ENCODE measurements at regions not wholly inside any gene's neighbourhood (a gene's known extent, or its start where the extent isn't known, plus 50 kb on each side); places are given as distances from the start of the nearest gene placed in this dataset.

DNA sequence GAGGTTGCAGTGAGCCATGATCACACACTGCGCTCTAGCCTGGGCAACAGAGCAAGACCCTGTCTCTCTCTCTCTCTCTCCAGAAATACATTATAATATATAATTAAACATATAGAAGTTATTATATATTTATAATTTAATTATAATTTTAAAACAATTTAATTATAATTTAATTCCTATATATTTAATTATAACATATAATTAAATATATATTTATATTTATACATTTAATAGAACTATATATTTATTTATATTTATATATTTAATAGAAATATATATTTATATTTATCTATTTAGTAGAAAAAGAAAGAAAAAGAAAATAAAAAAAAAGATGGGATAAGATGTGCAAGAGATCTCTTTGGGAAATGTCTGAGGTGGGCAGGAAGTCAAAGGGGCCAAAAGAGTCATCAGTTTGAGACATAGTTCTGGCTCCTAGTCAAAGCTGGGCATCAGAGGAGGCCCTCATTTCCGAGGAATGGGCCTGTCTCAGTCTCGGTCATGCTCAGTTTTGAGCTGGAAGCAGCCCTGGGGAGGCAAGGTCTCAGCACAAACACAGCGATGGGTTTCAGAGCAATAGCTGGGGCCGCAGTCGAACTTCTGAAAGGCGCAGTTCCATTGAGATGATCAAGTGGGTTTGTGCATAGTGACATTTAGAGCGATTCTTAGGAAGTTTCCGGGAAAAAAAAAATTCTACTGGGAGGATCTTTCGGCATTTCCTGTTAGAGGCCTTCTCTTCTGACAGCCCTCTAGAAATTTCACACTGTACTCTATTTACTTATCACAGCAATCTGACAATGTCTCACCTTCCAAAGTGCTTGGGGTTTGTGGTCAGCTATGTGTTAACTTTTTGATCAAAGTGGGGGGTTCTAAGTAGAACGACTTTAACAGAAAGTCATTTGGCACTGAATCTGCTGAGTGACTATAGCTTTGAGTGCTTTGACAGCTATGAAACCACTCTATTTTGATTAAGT lies 58.7 kb upstream of the GZMB start:
- peak; percentile 75 for DNase-seq

DNA sequence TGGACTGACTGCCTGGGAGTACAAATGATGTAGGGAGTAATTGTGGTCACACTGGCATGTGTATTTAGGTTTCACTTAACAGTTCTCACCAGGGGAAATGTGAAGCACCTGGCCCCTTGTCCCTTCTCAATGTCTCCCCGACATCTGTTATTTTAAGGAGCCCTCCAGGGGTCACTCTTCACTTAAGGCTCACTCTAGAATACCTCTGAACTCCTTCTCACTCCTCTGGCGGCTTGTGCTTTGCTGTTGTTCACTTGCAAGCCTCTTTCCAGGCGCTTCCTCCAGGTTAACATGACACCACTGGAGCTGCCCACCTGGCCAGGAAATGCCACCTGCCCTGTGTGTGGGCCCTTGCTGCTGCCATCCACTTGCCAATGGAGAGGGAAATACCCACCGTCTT lies 56.5 kb upstream of the GZMB start:
- DNase-seq: peak; percentile 34

DNA sequence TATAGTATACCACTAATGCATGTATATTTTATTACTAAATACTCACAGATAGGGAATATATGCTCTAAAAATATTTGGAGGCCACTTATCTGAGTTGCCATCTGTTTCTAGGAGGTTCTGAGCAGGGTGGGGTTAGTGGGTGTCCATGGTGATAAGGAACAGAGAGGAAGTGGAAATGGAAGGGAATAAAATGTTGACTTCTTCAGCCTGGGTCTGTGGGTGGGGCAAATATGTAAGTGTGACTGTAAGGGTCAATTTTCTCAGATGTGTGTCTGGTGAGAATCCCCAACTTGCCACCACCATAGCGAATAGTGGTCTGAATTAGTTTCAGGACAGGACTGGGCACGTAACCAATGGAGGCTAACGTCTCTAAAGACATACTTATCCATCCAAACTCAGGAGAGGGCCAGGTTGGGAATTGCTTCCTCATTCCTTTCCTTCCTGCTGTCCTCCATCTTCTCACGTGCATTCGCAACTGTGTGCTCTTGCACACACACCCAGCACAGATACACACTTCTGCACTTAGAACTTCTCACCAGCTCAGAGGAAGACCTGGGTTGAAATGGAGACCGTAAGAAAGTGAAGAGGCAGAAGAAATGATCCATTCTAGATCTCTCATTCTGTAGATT lies 54.2 kb upstream of the GZMB start:
- DNase-seq: no peak
